Uterus (tissue), 3 donors: ENCODE measurements at regions not wholly inside any gene's neighbourhood (a gene's known extent, or its start where the extent isn't known, plus 50 kb on each side); places are given as distances from the start of the nearest gene placed in this dataset.
A peak's percentile ranks its signal among the peaks of the same experiment; 100 is the strongest.

Source experiments
- DNase-seq, 2 donors: peaks; one replicate each; pipeline ENCODE4 v3.0.0-alpha.2; 2019 to 2020
- H3K27ac ChIP-seq, 2 donors: fragments of 200-600 bp; sonication (generic); 1 replicate in 1 of 2; 2 replicates in 1 of 2; pipeline ENCODE4 v1.5.1; 2016 to 2018
- H3K27me3 ChIP-seq, 2 donors: fragments of 200-600 bp; sonication (generic); one replicate each; pipeline ENCODE4 v1.5.1; 2018 to 2019; ENCODE audit warnings: control low read depth in 1 of 2
- H3K36me3 ChIP-seq, 2 donors: fragments of 200-600 bp; sonication (generic); one replicate each; pipeline ENCODE4 v1.5.1; 2019; ENCODE audit warnings: control low read depth in 1 of 2
- H3K4me1 ChIP-seq, 2 donors: fragments of 200-600 bp; sonication (generic); one replicate each; pipeline ENCODE4 v1.5.1; 2018 to 2019; ENCODE audit warnings: control low read depth in 1 of 2
- H3K4me3 ChIP-seq, 2 donors: fragments of 200-600 bp; sonication (generic); 1 replicate in 1 of 2; 2 replicates in 1 of 2; pipeline ENCODE4 v1.5.1; 2018 to 2019; ENCODE audit warnings: mild to moderate bottlenecking in 1 of 2
- H3K9me3 ChIP-seq, 2 donors: fragments of 200-600 bp; sonication (generic); one replicate each; pipeline ENCODE4 v1.5.1; 2019; ENCODE audit warnings: control low read depth in 1 of 2
- POLR2A ChIP-seq, 2 donors: fragments of 450-650 bp; IDR thresholded peaks; one replicate each; pipeline ENCODE4 v1.6.1; 2016; ENCODE audit warnings: antibody characterized with exemption in 2 of 2, mild to moderate bottlenecking in 1 of 2, moderate library complexity in 1 of 2
- intact Hi-C: fragments of 100-400 bp; cut with DNase I; formaldehyde crosslinking; loops from one replicate; pipeline ENCODE4 v1.15.1; 2023; ENCODE audit warnings: low total_unique reads
- TF ChIP-seq, protein P1 (sequence below), 4 experiments: fragments of 200-600 bp in 2 of 4; fragments of 450-650 bp in 2 of 4; sonication (generic) in 2 of 4; IDR thresholded peaks; one replicate each; pipeline ENCODE4 v1.5.1; 2016 to 2019; ENCODE audit warnings: antibody characterized with exemption in 4 of 4, mild to moderate bottlenecking in 2 of 4, moderate library complexity in 1 of 4
- donor health status: DM: yes; HTN: yes; CAD: no.

DNA sequence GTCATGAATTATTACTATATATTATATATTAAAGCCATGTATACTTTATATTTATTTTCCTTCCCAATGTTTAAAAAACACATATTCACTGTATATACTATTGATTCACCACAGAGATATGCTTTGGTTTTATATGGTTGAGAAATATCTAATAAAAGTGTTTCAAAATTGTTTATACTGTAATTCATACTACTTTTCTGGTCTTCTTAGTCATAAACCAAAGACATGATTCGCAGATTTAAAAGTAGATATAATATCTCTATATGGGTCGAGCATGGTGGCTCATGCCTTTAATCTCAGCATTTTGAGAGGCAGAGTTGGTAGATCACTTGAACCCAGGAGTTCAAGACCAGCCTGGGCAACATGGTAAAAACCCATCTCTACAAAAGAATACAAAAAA, 738.4 kb downstream of the USP25 start:
- no peaks in the 10 kb centered on the region for H3K36me3 ChIP-seq
- no peaks in the 10 kb centered on the region for H3K9me3 ChIP-seq
- no peaks in the 10 kb centered on the region for H3K27me3 ChIP-seq
- H3K4me1 ChIP-seq = peaks cover 0 to 4% of the 10 kb centered on the region in 2 donors
- no peak for DNase-seq
- intact Hi-C loops = no loop called here
- TF ChIP-seq, protein P1, sequence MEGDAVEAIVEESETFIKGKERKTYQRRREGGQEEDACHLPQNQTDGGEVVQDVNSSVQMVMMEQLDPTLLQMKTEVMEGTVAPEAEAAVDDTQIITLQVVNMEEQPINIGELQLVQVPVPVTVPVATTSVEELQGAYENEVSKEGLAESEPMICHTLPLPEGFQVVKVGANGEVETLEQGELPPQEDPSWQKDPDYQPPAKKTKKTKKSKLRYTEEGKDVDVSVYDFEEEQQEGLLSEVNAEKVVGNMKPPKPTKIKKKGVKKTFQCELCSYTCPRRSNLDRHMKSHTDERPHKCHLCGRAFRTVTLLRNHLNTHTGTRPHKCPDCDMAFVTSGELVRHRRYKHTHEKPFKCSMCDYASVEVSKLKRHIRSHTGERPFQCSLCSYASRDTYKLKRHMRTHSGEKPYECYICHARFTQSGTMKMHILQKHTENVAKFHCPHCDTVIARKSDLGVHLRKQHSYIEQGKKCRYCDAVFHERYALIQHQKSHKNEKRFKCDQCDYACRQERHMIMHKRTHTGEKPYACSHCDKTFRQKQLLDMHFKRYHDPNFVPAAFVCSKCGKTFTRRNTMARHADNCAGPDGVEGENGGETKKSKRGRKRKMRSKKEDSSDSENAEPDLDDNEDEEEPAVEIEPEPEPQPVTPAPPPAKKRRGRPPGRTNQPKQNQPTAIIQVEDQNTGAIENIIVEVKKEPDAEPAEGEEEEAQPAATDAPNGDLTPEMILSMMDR (IDR thresholded peaks at IDR 0.05) = no peak
- no peak for TF ChIP-seq POLR2A (IDR thresholded peaks at IDR 0.05)
- H3K27ac ChIP-seq = no peak overlapping the region
- no peak overlapping the region for H3K4me3 ChIP-seq

DNA sequence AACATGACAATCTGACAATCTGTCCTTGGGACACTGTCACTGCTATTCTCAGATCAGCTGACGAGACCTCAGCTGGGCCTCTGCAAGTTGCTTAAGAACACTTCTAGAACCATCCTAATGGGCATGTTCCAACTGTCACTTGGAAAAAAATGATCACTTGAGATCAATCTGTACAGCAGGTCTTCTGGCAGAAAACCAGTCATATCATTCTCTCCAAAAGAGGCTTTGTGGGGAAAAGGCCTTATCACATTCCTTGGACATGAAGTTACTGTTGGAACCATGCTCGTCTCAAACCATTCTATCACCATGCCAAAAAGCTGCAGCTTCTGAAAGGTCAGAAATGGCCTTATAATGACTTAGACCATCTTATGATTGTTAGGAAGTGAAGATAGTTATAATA, 744.2 kb downstream of the USP25 start:
- peak overlapping the region; percentile 34 to 36 for H3K27ac ChIP-seq
- no peak for DNase-seq
- H3K4me3 ChIP-seq = no peak overlapping the region
- intact Hi-C loops = no loop called here
- H3K27me3 ChIP-seq = no peaks in the 10 kb centered on the region
- H3K36me3 ChIP-seq = no peaks in the 10 kb centered on the region
- TF ChIP-seq, protein P1 (IDR thresholded peaks at IDR 0.05) = no peak
- no peak for TF ChIP-seq POLR2A (IDR thresholded peaks at IDR 0.05)
- no peaks in the 10 kb centered on the region for H3K9me3 ChIP-seq
- H3K4me1 ChIP-seq = peaks cover 2 to 4% of the 10 kb centered on the region in 2 donors

DNA sequence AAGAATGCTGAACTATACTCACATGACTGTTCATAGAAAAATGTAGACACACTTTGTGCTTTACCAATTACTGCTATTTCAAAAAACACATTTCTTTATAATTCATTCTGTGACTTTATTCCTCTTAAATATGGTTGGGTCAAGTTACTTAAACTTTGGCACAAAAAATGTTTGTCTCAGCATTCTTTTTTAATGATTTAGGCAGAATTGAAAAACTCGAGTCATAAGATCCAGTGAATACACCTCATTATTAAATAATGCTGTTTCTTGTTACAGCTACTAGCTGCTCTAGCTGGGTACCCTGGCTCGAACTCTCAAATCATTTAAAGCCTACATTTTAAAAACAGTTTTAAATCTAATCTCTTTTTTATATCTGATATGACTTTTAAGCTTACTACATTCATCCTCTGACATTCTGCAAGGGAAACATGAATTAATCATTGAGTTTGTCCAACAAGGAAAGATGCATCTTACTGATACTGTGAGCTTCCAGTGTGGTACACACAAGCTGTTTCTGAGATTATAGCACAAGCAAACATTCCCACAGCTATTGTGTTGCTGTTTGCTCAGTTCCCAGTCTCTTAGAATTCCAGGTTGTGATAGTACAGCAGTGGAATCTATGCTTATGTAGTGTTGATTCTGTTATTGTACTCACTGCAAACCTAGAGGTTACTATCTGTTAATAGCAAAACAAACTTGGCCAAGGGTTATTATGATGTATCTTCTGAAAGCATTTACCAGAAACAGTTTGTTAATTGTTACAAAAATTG, 746.5 kb downstream of the USP25 start:
- H3K27me3 ChIP-seq = no peaks in the 10 kb centered on the region
- intact Hi-C loops = no loop called here
- H3K9me3 ChIP-seq = no peaks in the 10 kb centered on the region
- no peak overlapping the region for H3K4me3 ChIP-seq
- H3K27ac ChIP-seq = peak overlapping the region; percentile 37 to 51
- TF ChIP-seq, protein P1 (IDR thresholded peaks at IDR 0.05) = no peak
- no peak for TF ChIP-seq POLR2A (IDR thresholded peaks at IDR 0.05)
- peaks cover 2 to 4% of the 10 kb centered on the region in 2 donors for H3K4me1 ChIP-seq
- H3K36me3 ChIP-seq = no peaks in the 10 kb centered on the region
- DNase-seq = no peak

DNA sequence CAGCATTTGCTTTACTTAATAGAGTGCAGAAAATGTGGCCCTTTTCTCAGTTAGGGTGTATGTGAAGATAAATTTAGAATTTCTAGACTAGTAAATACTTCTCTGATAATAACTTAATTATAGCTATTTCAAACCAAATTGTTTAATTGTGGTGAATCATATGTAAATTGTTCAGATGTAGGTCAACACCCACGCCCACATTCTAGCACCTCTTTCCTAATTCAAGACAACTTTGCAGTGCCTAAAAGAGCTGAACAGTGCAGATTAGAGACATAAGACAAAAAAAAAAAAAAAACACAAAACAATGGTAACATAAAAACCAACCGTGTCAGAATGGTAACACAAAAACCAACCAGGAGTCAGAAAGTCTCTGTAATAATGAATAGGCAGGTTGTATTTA, 758.3 kb downstream of the USP25 start:
- Histone ChIP-seq H3K9me3 (no peaks in the 10 kb centered on the region), H3K4me1 (peaks cover 0 to 5% of the 10 kb centered on the region in 2 donors), H3K36me3 (no peaks in the 10 kb centered on the region), H3K27me3 (no peaks in the 10 kb centered on the region), H3K4me3 (no peak overlapping the region), H3K27ac (no peak overlapping the region)
- DNase-seq = no peak
- intact Hi-C loops = no loop called here
- TF ChIP-seq, protein P1 (IDR thresholded peaks at IDR 0.05) = no peak
- no peak for TF ChIP-seq POLR2A (IDR thresholded peaks at IDR 0.05)

DNA sequence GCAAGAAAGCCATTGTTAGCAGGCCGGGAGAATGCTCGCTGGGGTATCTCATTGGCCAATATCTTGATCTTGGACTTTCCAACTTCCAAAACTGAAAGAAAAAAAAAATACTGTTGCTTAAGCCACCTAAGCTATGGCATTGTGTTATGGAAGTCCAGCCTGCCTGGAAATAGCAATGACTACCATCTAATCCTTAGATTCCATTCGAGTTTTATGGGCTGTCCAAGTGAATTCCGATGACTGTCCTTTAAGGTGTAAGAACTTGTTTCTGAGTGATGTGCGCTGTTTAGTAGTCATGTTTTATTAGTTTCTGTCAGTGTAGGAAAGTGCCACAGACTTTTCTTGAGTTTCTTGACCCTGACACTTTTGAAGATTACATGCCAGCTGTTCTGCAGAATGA, 762.6 kb downstream of the USP25 start:
- intact Hi-C loops = no loop called here
- no peak for DNase-seq
- TF ChIP-seq POLR2A (IDR thresholded peaks at IDR 0.05) = no peak
- TF ChIP-seq, protein P1 (IDR thresholded peaks at IDR 0.05) = no peak
- no peaks in the 10 kb centered on the region for H3K9me3 ChIP-seq
- peaks cover 0 to 5% of the 10 kb centered on the region in 2 donors for H3K4me1 ChIP-seq
- no peak overlapping the region for H3K27ac ChIP-seq
- no peaks in the 10 kb centered on the region for H3K27me3 ChIP-seq
- H3K36me3 ChIP-seq = no peaks in the 10 kb centered on the region
- H3K4me3 ChIP-seq = no peak overlapping the region
